Peyer's patch (tissue), 4 donors: ENCODE measurements at regions not wholly inside any gene's neighbourhood (a gene's known extent, or its start where the extent isn't known, plus 50 kb on each side); places are given as distances from the start of the nearest gene placed in this dataset.

Source experiments
- CTCF ChIP-seq, 6 experiments: fragments of 450-650 bp in 4 of 6; fragments of 200-600 bp in 2 of 6; sonication (generic) in 1 of 6; IDR thresholded peaks; one replicate each; pipeline ENCODE4 v1.5.1; 2017 to 2019; ENCODE audit warnings: antibody characterized with exemption in 6 of 6, mild to moderate bottlenecking in 3 of 6, moderate library complexity in 1 of 6
- POLR2A ChIP-seq, 2 donors: fragments of 450-650 bp; IDR thresholded peaks; one replicate each; pipeline ENCODE4 v1.5.1; 2017; ENCODE audit warnings: antibody characterized with exemption in 2 of 2, mild to moderate bottlenecking in 2 of 2, moderate library complexity in 2 of 2

GRCh38 chr2:40700231-40700954 lies 248.5 kb upstream of the SLC8A1 start:
- TF ChIP-seq CTCF (IDR thresholded peaks at IDR 0.05), result no peak
- TF ChIP-seq POLR2A (IDR thresholded peaks at IDR 0.05), result no peak
